ENCODE measurements at regions not wholly inside any gene's neighbourhood (a gene's known extent, or its start where the extent isn't known, plus 50 kb on each side); places are given as distances from the start of the nearest gene placed in this dataset.

DNA sequence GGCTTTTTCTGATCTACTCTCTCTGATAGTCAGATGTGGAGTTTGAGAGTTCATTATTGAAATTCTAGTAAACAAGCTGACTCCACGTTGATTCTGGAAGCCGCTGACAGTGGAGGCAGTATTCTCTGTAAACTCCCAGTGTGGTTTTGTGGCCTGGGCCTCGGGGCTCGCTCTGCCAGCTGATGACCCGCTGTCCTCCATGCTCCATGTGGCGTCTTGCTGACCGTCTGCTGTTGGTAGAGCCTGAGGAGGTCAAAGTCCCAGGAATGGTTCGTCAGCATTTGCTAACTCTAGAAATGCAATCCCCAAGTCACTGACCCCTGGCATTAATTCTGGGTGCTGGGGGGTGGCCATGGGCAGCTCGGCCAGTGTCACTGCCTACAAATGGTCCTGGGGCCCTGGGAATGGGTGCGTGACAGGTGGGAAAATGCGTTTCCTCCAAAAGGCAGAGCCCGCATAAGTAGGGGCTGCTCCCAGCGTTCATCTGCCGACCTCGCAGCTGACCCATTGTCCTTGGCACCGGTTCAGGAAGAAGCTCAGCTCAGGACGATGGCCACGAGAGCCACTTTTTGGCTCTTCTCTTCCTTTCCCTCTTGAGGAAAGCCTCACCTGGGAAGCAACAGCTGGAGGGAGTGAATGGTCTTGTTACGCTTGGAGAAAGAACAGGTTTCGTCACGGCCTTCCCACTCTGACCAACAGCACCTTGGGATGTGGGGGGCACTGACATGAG, 55.1 kb downstream of the MRPL36 start:
- no peak for TF ChIP-seq YY1 (IDR thresholded peaks at IDR 0.05; ENCODE audit: insufficient read depth, insufficient read length)
- no peak for TF ChIP-seq ZNF274 (IDR thresholded peaks at IDR 0.05; ENCODE audit: low read depth, low read length)
- TF ChIP-seq SUZ12 (IDR thresholded peaks at IDR 0.05; ENCODE audit: extremely low read depth, insufficient read depth, insufficient read length), result no peak
- H3K9ac ChIP-seq (ENCODE audit: insufficient read length, low read depth), result no peak overlapping the region
- H3K27me3 ChIP-seq (ENCODE audit: insufficient read depth, insufficient read length), result no peaks in the 10 kb centered on the region
- H3K36me3 ChIP-seq (ENCODE audit: insufficient read depth, insufficient read length, low read length), result no peaks in the 10 kb centered on the region
- DNase-seq (ENCODE audit: low read depth, low spot score), result no peak
- no peaks in the 10 kb centered on the region for H3K4me1 ChIP-seq (ENCODE audit: insufficient read depth, insufficient read length)
- no peak overlapping the region for H3K4me3 ChIP-seq (ENCODE audit: insufficient read length, low read depth)
- H3K9me3 ChIP-seq (ENCODE audit: insufficient read depth, low read length), result peaks cover 11% of the 10 kb centered on the region

DNA sequence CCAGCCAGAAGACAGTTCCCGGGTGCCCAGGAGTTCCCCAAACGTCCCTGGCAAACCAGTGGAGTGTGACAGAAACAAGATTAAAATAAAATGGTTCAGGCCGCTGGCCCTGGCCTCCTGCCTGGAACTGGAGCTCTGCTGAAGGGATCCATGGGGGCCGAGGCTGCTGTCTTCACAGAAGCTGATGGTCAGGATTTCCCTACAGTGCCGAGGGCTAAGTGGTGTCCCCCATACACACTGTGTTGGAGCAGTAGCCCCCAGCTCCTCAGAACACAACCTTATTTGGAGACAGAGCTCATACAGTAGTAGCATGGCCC, 55.9 kb downstream of the MRPL36 start:
- TF ChIP-seq YY1 (IDR thresholded peaks at IDR 0.05; ENCODE audit: insufficient read depth, insufficient read length), result no peak
- peaks cover 12% of the 10 kb centered on the region for H3K9me3 ChIP-seq (ENCODE audit: insufficient read depth, low read length)
- H3K9ac ChIP-seq (ENCODE audit: insufficient read length, low read depth), result no peak overlapping the region
- H3K27me3 ChIP-seq (ENCODE audit: insufficient read depth, insufficient read length), result no peaks in the 10 kb centered on the region
- DNase-seq (ENCODE audit: low read depth, low spot score), result no peak
- H3K36me3 ChIP-seq (ENCODE audit: insufficient read depth, insufficient read length, low read length), result no peaks in the 10 kb centered on the region
- H3K4me1 ChIP-seq (ENCODE audit: insufficient read depth, insufficient read length), result no peaks in the 10 kb centered on the region
- H3K4me3 ChIP-seq (ENCODE audit: insufficient read length, low read depth), result no peak overlapping the region

DNA sequence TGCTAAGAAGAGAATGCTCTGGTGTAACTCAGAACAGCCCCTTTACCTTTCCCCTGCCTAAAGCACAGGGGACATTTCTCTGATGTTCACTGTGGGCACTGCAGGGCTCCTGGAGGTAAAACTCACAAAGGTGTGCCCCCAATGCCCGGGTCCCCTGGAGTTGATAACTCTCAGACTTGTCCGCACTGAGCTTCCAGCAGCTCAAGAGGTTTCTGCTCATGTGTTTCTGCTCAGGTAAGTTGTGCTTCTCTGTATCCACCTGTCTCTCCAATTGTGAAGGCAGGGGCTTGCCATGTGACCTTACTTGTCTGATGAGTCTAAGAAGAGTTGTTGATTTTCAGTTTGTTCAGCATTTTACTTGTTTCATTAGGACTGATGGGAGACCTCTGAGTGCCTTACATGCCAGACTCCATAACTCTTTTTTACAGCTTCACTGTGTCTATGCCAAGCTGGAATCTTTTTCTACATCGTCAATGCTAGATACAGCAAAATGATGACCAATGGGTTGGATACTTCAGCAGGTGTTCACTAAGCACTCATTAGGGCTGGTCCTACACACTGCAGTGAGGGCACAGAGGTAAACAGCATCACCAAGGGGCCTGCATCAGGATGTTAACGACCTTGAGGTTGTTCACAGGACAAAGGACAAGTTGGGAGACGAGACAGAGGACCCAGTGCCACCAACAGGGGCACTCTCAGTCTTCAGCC, 56.4 kb downstream of the MRPL36 start:
- no peaks in the 10 kb centered on the region for H3K4me1 ChIP-seq (ENCODE audit: insufficient read depth, insufficient read length)
- no peaks in the 10 kb centered on the region for H3K27me3 ChIP-seq (ENCODE audit: insufficient read depth, insufficient read length)
- H3K9me3 ChIP-seq (ENCODE audit: insufficient read depth, low read length), result peaks cover 12% of the 10 kb centered on the region
- H3K9ac ChIP-seq (ENCODE audit: insufficient read length, low read depth), result no peak overlapping the region
- H3K36me3 ChIP-seq (ENCODE audit: insufficient read depth, insufficient read length, low read length), result no peaks in the 10 kb centered on the region
- no peak for DNase-seq (ENCODE audit: low read depth, low spot score)
- no peak overlapping the region for H3K4me3 ChIP-seq (ENCODE audit: insufficient read length, low read depth)
- TF ChIP-seq SUZ12 (IDR thresholded peaks at IDR 0.05; ENCODE audit: extremely low read depth, insufficient read depth, insufficient read length) (no peak), YY1 (IDR thresholded peaks at IDR 0.05; ENCODE audit: insufficient read depth, insufficient read length) (no peak), ZNF274 (IDR thresholded peaks at IDR 0.05; ENCODE audit: low read depth, low read length) (no peak)

DNA sequence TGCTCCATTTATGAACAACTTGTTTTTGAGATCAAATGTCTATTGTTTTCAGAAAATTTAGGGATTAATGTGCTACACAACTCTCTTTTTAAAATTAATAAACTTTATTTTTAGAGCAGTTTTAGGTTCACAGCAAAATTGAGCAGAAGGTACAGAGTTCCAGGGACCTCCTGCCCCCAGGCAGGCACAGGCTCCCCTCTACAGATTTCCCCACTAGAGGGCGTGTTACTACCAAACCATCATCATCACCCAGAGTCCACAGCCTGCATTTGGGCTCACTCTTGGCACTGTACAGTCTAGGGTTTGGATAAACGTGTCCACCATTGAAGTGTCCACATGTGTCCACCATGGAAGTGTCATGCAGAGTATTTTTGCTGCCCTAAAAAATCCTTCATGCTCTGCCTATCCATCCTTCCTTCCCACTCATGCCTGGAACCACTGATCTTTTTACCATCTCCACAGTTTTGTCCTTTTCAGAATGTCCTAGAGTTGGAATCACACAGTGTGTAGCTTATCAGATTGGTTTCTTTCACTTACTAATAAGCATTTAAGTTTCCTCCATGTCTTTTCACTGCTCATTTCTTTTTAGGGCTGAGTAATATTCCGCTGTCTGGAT, 61.7 kb downstream of the MRPL36 start:
- Histone ChIP-seq H3K4me3 (ENCODE audit: insufficient read length, low read depth) (no peak overlapping the region), H3K36me3 (ENCODE audit: insufficient read depth, insufficient read length, low read length) (no peaks in the 10 kb centered on the region), H3K27me3 (ENCODE audit: insufficient read depth, insufficient read length) (no peaks in the 10 kb centered on the region), H3K4me1 (ENCODE audit: insufficient read depth, insufficient read length) (no peaks in the 10 kb centered on the region), H3K9me3 (ENCODE audit: insufficient read depth, low read length) (peaks cover 12% of the 10 kb centered on the region), H3K9ac (ENCODE audit: insufficient read length, low read depth) (no peak overlapping the region)
- DNase-seq (ENCODE audit: low read depth, low spot score), result no peak
- no peak for TF ChIP-seq YY1 (IDR thresholded peaks at IDR 0.05; ENCODE audit: insufficient read depth, insufficient read length)
- TF ChIP-seq SUZ12 (IDR thresholded peaks at IDR 0.05; ENCODE audit: extremely low read depth, insufficient read depth, insufficient read length), result no peak
- TF ChIP-seq ZNF274 (IDR thresholded peaks at IDR 0.05; ENCODE audit: low read depth, low read length), result no peak

DNA sequence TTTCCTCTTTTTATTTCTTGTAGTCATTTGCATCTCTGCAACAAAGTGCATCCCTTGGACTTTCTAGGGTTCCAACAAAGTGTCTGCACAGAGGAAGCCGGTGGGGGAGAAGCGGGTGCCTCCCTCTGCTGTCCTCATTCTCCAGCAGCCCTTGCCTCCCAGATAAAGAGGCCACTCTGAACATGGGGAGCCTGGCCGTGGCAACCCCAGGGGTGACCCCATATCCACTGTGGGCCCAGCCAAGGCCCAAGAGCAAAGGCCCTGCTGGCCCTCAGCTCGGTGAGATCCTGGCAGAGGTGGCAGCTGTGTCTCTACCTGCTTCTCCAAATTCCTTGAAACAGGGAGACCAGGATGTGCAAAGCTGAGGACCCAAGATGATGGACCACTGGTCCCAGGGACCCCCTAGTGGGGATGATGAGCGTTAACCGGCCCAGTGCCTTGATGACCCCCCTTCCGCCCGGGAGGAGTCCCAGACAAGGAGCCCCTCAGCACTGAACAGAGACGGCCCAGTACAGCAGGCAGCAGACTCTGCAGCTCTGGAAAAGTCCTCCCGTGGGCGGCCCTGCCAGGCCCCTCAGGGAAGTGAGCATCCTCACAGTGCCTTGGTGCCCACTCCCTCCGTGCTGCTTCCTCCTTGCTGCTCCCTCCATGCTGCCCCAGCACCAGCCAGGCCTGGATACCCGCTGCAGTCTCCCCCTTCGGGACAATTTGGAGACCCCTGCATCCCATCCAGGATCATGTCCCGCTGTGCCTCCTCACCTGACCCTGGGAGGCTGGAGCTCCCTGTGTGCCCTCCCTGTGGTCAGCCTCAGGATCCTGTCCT, 62.5 kb downstream of the MRPL36 start:
- no peak overlapping the region for H3K4me3 ChIP-seq (ENCODE audit: insufficient read length, low read depth)
- H3K9ac ChIP-seq (ENCODE audit: insufficient read length, low read depth), result no peak overlapping the region
- TF ChIP-seq YY1 (IDR thresholded peaks at IDR 0.05; ENCODE audit: insufficient read depth, insufficient read length), result no peak
- TF ChIP-seq ZNF274 (IDR thresholded peaks at IDR 0.05; ENCODE audit: low read depth, low read length), result no peak
- no peak for TF ChIP-seq SUZ12 (IDR thresholded peaks at IDR 0.05; ENCODE audit: extremely low read depth, insufficient read depth, insufficient read length)
- no peaks in the 10 kb centered on the region for H3K36me3 ChIP-seq (ENCODE audit: insufficient read depth, insufficient read length, low read length)
- no peaks in the 10 kb centered on the region for H3K27me3 ChIP-seq (ENCODE audit: insufficient read depth, insufficient read length)
- DNase-seq (ENCODE audit: low read depth, low spot score), result no peak
- peaks cover 12% of the 10 kb centered on the region for H3K9me3 ChIP-seq (ENCODE audit: insufficient read depth, low read length)
- no peaks in the 10 kb centered on the region for H3K4me1 ChIP-seq (ENCODE audit: insufficient read depth, insufficient read length)

DNA sequence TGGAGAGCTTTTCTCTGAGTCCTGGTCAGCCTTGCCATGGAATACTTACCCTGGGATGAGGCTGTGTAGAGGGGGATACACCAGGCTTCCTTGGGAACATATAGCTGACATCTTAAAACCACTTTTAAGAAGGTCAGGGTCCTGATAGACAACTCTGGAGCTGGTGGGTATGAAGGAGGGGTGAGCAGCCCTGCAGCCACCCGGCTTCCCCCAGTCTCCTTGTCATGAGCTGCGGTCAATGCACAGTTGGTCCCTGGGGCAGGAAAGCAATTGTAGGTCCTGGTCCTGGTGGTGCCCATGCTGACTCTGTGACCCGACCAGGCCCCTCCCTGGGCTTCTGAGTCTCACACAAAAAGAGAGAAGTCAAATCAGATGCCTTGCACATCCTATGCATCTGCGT, 63.6 kb downstream of the MRPL36 start:
- TF ChIP-seq SUZ12 (IDR thresholded peaks at IDR 0.05; ENCODE audit: extremely low read depth, insufficient read depth, insufficient read length) (no peak), ZNF274 (IDR thresholded peaks at IDR 0.05; ENCODE audit: low read depth, low read length) (no peak), YY1 (IDR thresholded peaks at IDR 0.05; ENCODE audit: insufficient read depth, insufficient read length) (no peak)
- H3K9ac ChIP-seq (ENCODE audit: insufficient read length, low read depth), result no peak overlapping the region
- no peak for DNase-seq (ENCODE audit: low read depth, low spot score)
- no peaks in the 10 kb centered on the region for H3K27me3 ChIP-seq (ENCODE audit: insufficient read depth, insufficient read length)
- H3K4me1 ChIP-seq (ENCODE audit: insufficient read depth, insufficient read length), result no peaks in the 10 kb centered on the region
- H3K36me3 ChIP-seq (ENCODE audit: insufficient read depth, insufficient read length, low read length), result no peaks in the 10 kb centered on the region
- peaks cover 12% of the 10 kb centered on the region for H3K9me3 ChIP-seq (ENCODE audit: insufficient read depth, low read length)
- no peak overlapping the region for H3K4me3 ChIP-seq (ENCODE audit: insufficient read length, low read depth)
